Mesodermal cell (in vitro differentiated cells): ENCODE measurements at regions not wholly inside any gene's neighbourhood (a gene's known extent, or its start where the extent isn't known, plus 50 kb on each side); places are given as distances from the start of the nearest gene placed in this dataset.

Source experiments
- H3K27ac ChIP-seq: 2 replicates; pipeline ENCODE4 v1.7.0; 2013; ENCODE audit warnings: mild to moderate bottlenecking, low read depth, low read length, moderate library complexity; ENCODE audit not compliant: severe bottlenecking
- H3K36me3 ChIP-seq: 2 replicates; pipeline ENCODE4 v1.7.1; 2013; ENCODE audit warnings: mild to moderate bottlenecking, low read length, moderate library complexity; ENCODE audit not compliant: control insufficient read depth, insufficient read depth
- H3K4me1 ChIP-seq: one replicate; pipeline ENCODE4 v1.7.1; 2013; ENCODE audit warnings: mild to moderate bottlenecking, low read length; ENCODE audit not compliant: insufficient read depth, control insufficient read depth, poor library complexity, severe bottlenecking
- H3K4me3 ChIP-seq: 2 replicates; pipeline ENCODE4 v1.7.0; 2013; ENCODE audit warnings: low read length, control low read depth, mild to moderate bottlenecking; ENCODE audit not compliant: insufficient read depth, poor library complexity, severe bottlenecking; ENCODE audit errors: extremely low read depth
- H3K9me3 ChIP-seq: 2 replicates; pipeline ENCODE4 v1.7.1; 2013; ENCODE audit warnings: mild to moderate bottlenecking, low read length, moderate library complexity; ENCODE audit not compliant: control insufficient read depth
- WGBS, 2 experiments: methylation state at CpG; one replicate each; pipeline ENCODE4 v1.1.5; 2013; ENCODE audit warnings: missing lambda C conversion rate in 2 of 2; ENCODE audit not compliant: insufficient coverage in 2 of 2; 5-methylcytosine and 5-hydroxymethylcytosine counted together

DNA sequence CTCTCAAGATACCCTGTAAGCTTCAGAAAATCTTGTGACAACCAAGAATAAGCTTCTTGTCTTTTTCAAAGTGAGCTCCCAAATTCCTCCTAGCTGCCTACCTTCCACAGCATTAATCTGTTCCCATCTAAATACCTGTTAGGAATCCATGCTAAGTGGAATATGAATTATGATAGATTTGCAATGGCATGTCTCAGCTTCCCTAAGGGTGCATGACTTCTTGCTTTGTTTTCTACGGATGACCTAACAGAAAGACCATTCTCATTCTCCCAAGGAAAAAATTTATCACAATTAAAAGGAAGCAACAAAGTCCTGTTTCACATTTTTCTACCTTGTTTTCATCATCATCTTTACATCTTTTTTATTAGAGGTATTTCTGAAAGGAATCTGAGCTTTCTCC lies 532.7 kb downstream of the GRXCR1 start:
- Histone ChIP-seq H3K4me3 (no peak overlapping the region), H3K27ac (no peak overlapping the region)
- WGBS, 2 experiments = 83% methylated on average over 1 of the region's 1 CpG; no CpG with 5 or more reads in 1 of the 2 experiments

DNA sequence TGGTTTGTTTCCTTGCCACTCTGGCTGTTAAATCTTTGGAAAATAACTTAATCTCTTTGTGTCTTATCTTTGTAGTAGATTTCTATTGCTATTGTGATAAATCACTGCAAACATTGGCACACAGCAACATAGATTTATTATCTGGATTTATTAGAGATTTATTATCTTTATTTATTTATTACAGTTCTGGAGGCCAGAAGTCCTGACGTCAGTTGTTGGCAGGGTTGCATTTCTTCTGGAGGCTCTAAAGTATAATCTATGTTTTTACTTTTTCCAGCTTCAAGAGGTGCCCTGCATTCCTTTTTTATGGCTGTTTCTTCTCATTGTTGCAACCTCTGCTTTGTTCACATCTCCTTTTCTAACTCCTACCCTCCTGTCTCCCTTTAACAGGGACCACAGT lies 542.8 kb downstream of the GRXCR1 start:
- no CpG with 5 or more reads among the region's 1 CpG for WGBS, 2 experiments
- no peaks in the 10 kb centered on the region for H3K36me3 ChIP-seq

More for the DNA sequence above, 532.7 kb downstream of the GRXCR1 start:
- Histone ChIP-seq H3K4me1 (no peaks in the 10 kb centered on the region), H3K36me3 (no peaks in the 10 kb centered on the region), H3K9me3 (no peaks in the 10 kb centered on the region)

DNA sequence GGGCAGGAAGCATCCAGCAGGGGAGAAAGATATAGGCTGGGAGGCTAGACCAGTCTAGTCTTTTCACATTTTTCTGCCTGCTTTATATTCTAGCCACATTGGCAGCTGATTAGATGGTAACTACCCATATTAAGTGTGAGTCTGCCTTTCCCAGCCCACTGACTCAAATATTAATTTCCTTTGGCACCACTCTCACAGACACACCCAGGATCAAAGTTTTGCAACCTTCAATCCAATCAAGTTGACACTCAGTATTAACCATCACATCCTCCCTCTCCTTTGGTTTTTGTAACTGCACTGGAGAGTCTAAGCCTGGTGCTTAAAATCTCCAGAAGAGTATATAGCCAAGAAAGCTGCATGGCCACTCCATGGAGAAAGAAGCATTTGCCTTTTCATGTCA lies 560.4 kb downstream of the GRXCR1 start:
- H3K9me3 ChIP-seq = no peaks in the 10 kb centered on the region
- no peaks in the 10 kb centered on the region for H3K4me1 ChIP-seq
- H3K4me3 ChIP-seq = no peak overlapping the region
- H3K36me3 ChIP-seq = no peaks in the 10 kb centered on the region
- H3K27ac ChIP-seq = no peak overlapping the region

More for the DNA sequence above, 542.8 kb downstream of the GRXCR1 start:
- Histone ChIP-seq H3K4me1 (no peaks in the 10 kb centered on the region), H3K9me3 (peaks cover 1% of the 10 kb centered on the region), H3K27ac (no peak overlapping the region), H3K4me3 (no peak overlapping the region)

DNA sequence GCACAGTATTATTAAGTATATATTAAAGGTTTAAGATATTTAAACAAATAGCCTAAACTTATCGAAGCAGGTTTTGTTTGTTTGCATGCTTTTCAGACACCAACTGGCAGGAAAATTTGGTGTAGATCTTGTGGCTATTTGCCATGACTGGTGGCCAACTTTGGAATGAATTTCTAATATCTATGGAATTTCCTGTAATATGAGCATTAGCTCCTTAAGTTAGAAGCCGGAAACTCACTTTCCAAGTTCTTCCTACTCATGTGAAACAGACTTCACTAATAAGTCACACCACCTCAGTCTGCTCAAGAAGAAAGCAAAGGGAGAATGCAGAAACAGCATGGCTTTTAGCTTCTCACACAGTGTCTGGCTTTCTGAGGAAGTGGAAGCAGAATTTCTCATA lies 563.9 kb downstream of the GRXCR1 start:
- H3K4me3 ChIP-seq = no peak overlapping the region
- no peaks in the 10 kb centered on the region for H3K4me1 ChIP-seq
- no peaks in the 10 kb centered on the region for H3K36me3 ChIP-seq
- no peaks in the 10 kb centered on the region for H3K9me3 ChIP-seq
- WGBS, 2 experiments = 100% methylated on average over 1 of the region's 2 CpGs; no CpG with 5 or more reads in 1 of the 2 experiments
- no peak overlapping the region for H3K27ac ChIP-seq

DNA sequence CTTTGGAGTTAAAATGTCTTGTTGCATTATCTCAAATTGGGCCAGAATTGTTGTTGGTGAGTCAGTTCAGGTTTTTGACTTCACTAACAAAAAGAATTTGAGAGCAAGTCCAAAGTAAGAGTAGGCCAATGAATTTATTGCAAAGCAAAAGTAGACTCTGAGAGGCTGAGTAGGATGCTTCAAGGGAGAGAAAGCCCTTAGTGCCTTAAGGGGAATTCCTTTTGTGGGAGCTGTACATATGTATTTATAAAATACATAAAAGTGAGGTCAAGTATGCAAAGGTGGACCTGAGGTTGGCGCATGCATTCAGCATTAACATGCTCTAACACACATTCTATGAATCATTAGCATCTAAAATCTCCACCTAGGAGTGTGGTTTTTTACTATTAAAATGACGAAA lies 565.4 kb downstream of the GRXCR1 start:
- H3K27ac ChIP-seq = no peak overlapping the region
- WGBS, 2 experiments = no CpG with 5 or more reads among the region's 2 CpGs

DNA sequence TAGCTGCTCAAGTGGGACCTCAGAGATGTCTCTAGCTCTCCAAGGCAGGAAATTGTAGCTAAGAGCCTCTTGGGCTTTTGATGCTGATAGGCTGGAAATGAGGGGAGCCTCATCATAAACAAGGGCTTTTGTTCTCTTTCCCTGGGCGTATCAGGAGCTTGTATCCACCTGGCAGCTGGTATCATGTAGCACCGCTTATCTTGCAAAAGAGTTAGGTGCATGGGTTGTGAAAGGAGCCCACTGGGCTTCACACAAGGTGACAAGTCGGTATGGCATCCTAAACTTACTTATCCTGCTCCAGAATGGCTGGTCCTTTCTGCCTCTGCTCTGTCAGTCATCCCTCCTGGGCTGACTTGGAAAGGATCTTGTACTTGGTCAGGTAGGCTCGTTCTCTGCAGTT lies 565.8 kb downstream of the GRXCR1 start:
- 90 to 100% methylated on average over 2 to 4 of the region's 4 CpGs for WGBS, 2 experiments
- H3K4me3 ChIP-seq = no peak overlapping the region

More for the DNA sequence above, 565.4 kb downstream of the GRXCR1 start:
- no peaks in the 10 kb centered on the region for H3K9me3 ChIP-seq
- H3K4me1 ChIP-seq = no peaks in the 10 kb centered on the region
- H3K4me3 ChIP-seq = no peak overlapping the region
- no peaks in the 10 kb centered on the region for H3K36me3 ChIP-seq

DNA sequence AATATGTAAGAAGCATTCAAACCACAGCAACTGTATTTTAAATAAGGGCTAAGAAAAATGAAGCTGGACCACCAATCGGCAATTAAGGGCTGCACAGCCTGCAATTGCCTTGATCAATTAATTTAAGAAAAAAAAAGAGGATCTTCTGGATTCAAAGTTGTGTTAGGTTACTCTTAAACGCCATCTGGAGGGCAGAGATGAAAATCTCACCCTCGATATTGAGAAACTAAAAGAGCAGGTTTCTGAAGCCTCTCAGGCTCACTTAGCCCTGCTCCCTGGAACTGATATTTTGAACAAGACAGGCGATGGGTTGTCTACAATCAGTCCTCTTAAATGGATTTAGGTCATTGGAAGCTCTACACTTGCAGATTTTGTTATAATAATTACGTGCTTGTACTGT lies 579.4 kb downstream of the GRXCR1 start:
- H3K4me3 ChIP-seq = no peak overlapping the region
- 79 to 83% methylated on average over 4 to 5 of the region's 5 CpGs for WGBS, 2 experiments

More for the DNA sequence above, 565.8 kb downstream of the GRXCR1 start:
- H3K9me3 ChIP-seq = no peaks in the 10 kb centered on the region
- H3K27ac ChIP-seq = no peak overlapping the region
- no peaks in the 10 kb centered on the region for H3K4me1 ChIP-seq
- H3K36me3 ChIP-seq = no peaks in the 10 kb centered on the region

DNA sequence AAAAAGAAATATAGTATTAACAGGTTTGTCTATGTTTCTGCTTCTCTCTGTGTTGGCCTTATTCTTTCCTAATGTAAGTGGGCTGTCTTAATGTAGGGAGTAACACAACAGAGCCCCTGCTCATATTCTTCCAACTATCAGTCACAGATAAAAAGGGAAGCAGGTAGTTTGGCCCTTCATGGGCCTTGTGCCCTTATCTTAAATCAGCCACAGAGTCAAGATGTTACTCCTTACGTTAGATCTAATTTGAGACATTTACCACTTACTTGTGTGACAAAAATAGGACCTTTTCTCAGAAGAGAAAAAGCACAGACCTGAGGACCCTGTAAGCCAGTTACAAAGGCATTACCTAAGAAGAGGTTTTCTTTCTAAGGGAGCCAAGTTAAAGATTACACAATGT lies 589.0 kb downstream of the GRXCR1 start:
- H3K4me1 ChIP-seq = no peaks in the 10 kb centered on the region
- H3K36me3 ChIP-seq = no peaks in the 10 kb centered on the region
- WGBS, 2 experiments = 100% methylated on average over 1 of the region's 1 CpG; no CpG with 5 or more reads in 1 of the 2 experiments
- no peak overlapping the region for H3K27ac ChIP-seq
- no peak overlapping the region for H3K4me3 ChIP-seq
- H3K9me3 ChIP-seq = no peaks in the 10 kb centered on the region

More for the DNA sequence above, 579.4 kb downstream of the GRXCR1 start:
- Histone ChIP-seq H3K27ac (no peak overlapping the region), H3K36me3 (no peaks in the 10 kb centered on the region), H3K9me3 (peaks cover 14% of the 10 kb centered on the region), H3K4me1 (no peaks in the 10 kb centered on the region)

DNA sequence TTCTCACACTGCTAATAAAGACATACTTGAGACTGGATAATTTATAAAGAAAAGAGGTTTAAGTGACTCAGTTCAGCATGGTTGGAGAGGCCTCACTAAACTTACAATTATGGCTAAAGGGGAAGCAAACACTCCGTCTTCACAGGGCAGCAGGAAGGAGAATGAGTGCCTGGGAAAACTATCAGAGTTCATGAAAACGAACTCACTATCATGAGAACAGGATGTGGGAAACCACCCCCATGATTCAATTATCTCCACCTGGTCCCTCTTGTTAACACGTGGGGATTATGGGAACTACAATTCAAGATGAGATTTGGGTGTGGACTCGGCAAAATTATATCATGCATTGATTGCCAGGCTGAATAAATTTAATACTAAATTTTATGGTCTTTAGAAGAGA lies 592.7 kb downstream of the GRXCR1 start:
- no peaks in the 10 kb centered on the region for H3K36me3 ChIP-seq
- no peak overlapping the region for H3K27ac ChIP-seq
- WGBS, 2 experiments = 83% methylated on average over 1 of the region's 4 CpGs; no CpG with 5 or more reads in 1 of the 2 experiments
- peaks cover 5% of the 10 kb centered on the region for H3K9me3 ChIP-seq
- H3K4me1 ChIP-seq = no peaks in the 10 kb centered on the region
- no peak overlapping the region for H3K4me3 ChIP-seq

DNA sequence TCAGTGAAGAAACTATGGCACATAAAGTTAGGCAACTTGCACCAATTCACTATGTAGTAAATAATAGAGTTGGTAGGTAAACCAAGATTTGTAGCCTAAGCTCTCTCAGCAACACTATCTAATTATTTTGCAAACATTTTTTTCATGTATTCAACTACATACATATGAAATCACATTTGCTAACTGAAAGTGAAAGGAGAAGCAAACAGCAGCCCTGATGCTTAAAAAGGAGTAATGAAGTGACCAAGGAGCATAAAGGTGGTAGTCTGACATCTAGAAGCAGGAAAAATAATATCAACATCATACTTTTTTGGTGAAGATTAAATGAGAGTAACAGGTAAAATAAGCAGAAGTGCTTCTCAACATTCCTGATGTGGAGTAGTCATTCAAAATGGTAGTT lies 603.7 kb downstream of the GRXCR1 start:
- no peaks in the 10 kb centered on the region for H3K9me3 ChIP-seq
- no peaks in the 10 kb centered on the region for H3K36me3 ChIP-seq
- no peak overlapping the region for H3K27ac ChIP-seq
- H3K4me1 ChIP-seq = no peaks in the 10 kb centered on the region
- H3K4me3 ChIP-seq = no peak overlapping the region

DNA sequence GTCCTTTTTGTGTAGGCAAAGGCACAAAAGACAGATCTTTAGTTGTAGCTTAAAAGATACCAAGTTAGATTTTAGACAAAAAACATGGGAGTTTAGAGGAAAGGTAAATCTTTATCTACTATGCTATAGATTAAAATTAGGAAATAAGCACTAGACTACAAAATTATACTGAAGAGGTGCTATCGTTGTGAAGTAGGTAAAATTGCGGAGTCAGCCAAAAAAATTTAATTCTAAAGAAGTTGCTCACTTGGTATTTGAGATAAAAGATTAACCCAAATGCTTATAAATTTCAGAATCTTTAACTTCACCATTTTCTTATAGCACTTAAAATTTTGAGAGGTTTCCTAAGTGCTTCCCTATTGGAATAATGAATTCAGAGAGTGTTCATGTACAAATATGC lies 604.1 kb downstream of the GRXCR1 start:
- H3K4me3 ChIP-seq = no peak overlapping the region
- WGBS, 2 experiments = no CpG with 5 or more reads among the region's 2 CpGs

More for the DNA sequence above, 604.1 kb downstream of the GRXCR1 start:
- Histone ChIP-seq H3K36me3 (no peaks in the 10 kb centered on the region), H3K9me3 (no peaks in the 10 kb centered on the region), H3K4me1 (no peaks in the 10 kb centered on the region), H3K27ac (no peak overlapping the region)
